ENCODE measurements at regions not wholly inside any gene's neighbourhood (a gene's known extent, or its start where the extent isn't known, plus 50 kb on each side); places are given as distances from the start of the nearest gene placed in this dataset.

DNA sequence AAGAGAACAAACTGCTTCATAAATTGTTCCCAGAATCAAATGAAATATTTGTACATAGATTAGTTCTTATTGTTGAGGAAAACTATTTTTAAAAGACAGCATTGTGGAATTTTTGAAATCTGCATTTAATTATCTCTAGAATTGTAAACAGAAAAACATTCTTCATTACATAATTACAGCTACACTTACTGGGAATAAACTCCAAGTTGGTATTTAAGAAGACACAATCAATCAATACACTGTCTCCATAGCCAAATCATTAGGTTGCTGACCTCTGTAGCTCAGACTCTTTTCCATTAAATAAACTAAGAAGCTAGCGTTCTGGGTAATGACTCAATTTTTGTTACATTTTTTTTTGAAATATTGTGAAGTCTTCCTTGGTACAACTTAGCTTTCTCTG, 70.2 kb upstream of the PIEZO2 start (continued):
- TF ChIP-seq YY1 (IDR thresholded peaks at IDR 0.05; ENCODE audit: low read depth) (no peak), FOXJ3 (CRISPR knock-in tag; IDR thresholded peaks at IDR 0.05) (no peak)
- TF ChIP-seq, protein P1, sequence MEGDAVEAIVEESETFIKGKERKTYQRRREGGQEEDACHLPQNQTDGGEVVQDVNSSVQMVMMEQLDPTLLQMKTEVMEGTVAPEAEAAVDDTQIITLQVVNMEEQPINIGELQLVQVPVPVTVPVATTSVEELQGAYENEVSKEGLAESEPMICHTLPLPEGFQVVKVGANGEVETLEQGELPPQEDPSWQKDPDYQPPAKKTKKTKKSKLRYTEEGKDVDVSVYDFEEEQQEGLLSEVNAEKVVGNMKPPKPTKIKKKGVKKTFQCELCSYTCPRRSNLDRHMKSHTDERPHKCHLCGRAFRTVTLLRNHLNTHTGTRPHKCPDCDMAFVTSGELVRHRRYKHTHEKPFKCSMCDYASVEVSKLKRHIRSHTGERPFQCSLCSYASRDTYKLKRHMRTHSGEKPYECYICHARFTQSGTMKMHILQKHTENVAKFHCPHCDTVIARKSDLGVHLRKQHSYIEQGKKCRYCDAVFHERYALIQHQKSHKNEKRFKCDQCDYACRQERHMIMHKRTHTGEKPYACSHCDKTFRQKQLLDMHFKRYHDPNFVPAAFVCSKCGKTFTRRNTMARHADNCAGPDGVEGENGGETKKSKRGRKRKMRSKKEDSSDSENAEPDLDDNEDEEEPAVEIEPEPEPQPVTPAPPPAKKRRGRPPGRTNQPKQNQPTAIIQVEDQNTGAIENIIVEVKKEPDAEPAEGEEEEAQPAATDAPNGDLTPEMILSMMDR (IDR thresholded peaks at IDR 0.05) = no peak

- no peak overlapping the region for H3K4me2 ChIP-seq
- ChIA-PET POLR2A (no interaction called here), CTCF (no interaction called here)
- no peak for DNase-seq
- no peak overlapping the region for H3K27ac ChIP-seq (ENCODE audit: low read depth in 2 of 2, low read length in 1 of 2)
- no peaks in the 10 kb centered on the region for H3K4me1 ChIP-seq (ENCODE audit: control insufficient read depth in 1 of 2, insufficient read depth in 2 of 2, low read depth in 1 of 2, low read length in 1 of 2)
- H3K9me2 ChIP-seq = no peaks in the 10 kb centered on the region
- no peaks in the 10 kb centered on the region for H3F3A ChIP-seq (replicated peaks; ENCODE audit: insufficient read depth)
- H3K4me3 ChIP-seq (ENCODE audit: low read depth in 2 of 2, low read length in 1 of 2) = no peak overlapping the region
- H3K27me3 ChIP-seq (ENCODE audit: insufficient read depth) = peaks cover 37% of the 10 kb centered on the region; the same call in 1 of the 2 replicates
- WGBS (ENCODE audit: low lambda C conversion rate) = 3% methylated on average over 4 of the region's 4 CpGs
- no peaks in the 10 kb centered on the region for H3K9me3 ChIP-seq
- H3K79me2 ChIP-seq (ENCODE audit: insufficient read depth) = no peaks in the 10 kb centered on the region
- no peak overlapping the region for H3K9ac ChIP-seq
- H3K36me3 ChIP-seq (replicated peaks in 1 of 2; ENCODE audit: control insufficient read depth in 1 of 2, insufficient read depth in 2 of 2, low read length in 1 of 2) = no peaks in the 10 kb centered on the region
- TF ChIP-seq TAF1 (IDR thresholded peaks at IDR 0.05; ENCODE audit: borderline replicate concordance, low read depth, low read length) (no peak), USF2 (IDR thresholded peaks at IDR 0.05; ENCODE audit: borderline replicate concordance, low read depth, low read length) (no peak), RAD21 (IDR thresholded peaks at IDR 0.05; ENCODE audit: low read length) (no peak), POLR2AphosphoS5 (IDR thresholded peaks at IDR 0.05; ENCODE audit: low read depth, low read length) (no peak), MEF2A (IDR thresholded peaks at IDR 0.05; ENCODE audit: borderline replicate concordance, low read depth) (no peak), MAX (IDR thresholded peaks at IDR 0.05; ENCODE audit: low read depth) (no peak), ZBTB33 (IDR thresholded peaks at IDR 0.05; ENCODE audit: borderline replicate concordance, low read depth) (no peak), ELF1 (IDR thresholded peaks at IDR 0.05) (no peak), SMC3 (IDR thresholded peaks at IDR 0.05; ENCODE audit: low read depth, low read length) (no peak), GATA2 (CRISPR knock-in tag; IDR thresholded peaks at IDR 0.05) (no peak), REST (IDR thresholded peaks at IDR 0.05; ENCODE audit: low read depth, low read length) (no peak)
- H2AFZ ChIP-seq (ENCODE audit: low read depth) = no peak overlapping the region
- no peaks in the 10 kb centered on the region for H4K20me1 ChIP-seq (ENCODE audit: insufficient read depth)
Observed at GRCh38 chr18:11215216-11215615, 65.8 kb upstream of the PIEZO2 start.
